ENCODE measurements at regions not wholly inside any gene's neighbourhood (a gene's known extent, or its start where the extent isn't known, plus 50 kb on each side); places are given as distances from the start of the nearest gene placed in this dataset.

DNA sequence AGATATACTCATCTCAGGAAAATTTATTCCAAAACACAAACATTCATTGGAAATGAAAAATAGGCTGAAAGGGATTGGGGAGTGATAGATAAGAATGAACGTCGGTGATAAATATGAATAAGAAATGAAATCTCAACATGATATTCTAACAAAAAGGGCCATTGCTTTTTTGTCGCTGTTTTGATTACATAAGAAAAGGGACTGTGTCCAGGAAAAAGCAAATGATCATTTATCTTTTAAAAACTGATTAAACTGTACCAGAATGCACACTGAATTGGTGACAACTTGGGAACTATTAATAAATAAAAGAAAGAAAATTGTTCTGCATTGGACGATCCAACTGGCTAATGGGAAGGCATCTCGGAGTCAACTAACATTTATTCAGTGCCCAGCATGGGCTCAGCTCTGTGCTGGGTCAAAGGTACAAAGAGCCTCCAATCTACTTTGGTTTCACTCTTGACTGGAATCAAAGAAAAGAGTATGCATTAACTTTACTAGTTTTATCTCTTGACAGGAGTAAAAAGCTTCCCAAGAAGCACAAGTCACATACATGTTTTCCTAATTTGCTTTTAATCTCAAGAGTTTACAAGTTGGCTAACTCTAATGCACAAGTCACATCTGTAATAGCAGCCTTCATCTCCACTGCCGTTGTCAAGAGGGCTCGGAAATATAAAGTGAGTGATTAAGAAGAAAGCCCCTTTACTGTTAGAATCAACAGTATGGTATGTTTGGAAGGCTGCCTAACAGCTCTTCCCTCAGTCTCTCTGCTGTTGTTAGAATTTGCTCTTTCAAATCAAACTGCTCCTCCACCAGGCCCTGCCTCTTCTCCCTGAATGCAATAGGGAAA is 280.0 kb downstream of the IGSF11 start:
- ChIA-PET POLR2A (ENCODE audit: unreplicated experiment) (no interaction called here), CTCF (no interaction called here)

DNA sequence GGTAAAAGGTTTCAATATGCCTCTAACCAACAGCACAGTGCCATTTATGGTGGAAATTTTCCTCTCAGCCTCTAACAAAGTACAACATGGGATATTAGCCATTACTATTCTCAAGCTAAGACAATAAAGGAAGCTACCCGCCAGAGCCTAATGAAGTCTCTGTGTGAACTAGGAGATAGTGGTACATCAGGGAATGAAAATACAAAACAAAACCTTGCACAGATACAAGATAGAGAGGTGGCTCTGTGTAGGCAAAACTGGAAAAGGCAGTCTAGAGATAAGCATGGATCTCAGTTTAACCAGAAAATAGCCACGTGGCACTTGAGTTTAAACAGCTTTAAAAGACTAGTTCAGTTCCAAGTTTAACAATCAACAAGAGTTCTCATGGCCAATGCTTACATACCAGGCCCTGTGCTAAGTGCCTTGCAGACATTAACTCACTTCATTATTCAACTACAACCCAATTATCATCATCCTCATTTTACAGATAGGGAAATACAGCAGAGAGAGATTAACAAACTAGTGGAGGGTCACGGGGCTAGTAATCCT is 279.3 kb downstream of the IGSF11 start:
- Histone ChIP-seq H3K27me3 (ENCODE audit: insufficient read depth, low read depth) (no peaks in the 10 kb centered on the region), H3K4me1 (replicated peaks; ENCODE audit: insufficient read depth) (no peaks in the 10 kb centered on the region), H3K4me2 (no peak overlapping the region), H3K9me2 (ENCODE audit: insufficient read depth) (no peaks in the 10 kb centered on the region), H4K20me1 (ENCODE audit: insufficient read depth) (no peaks in the 10 kb centered on the region), H2AFZ (no peak overlapping the region), H3K9me3 (ENCODE audit: insufficient read depth, low read depth) (no peaks in the 10 kb centered on the region), H3K79me2 (ENCODE audit: low read depth) (no peaks in the 10 kb centered on the region), H3K4me3 (no peak overlapping the region), H3K36me3 (ENCODE audit: low read depth) (no peaks in the 10 kb centered on the region), H3F3A (ENCODE audit: insufficient read depth, low read depth) (no peaks in the 10 kb centered on the region), H3K27ac (no peak overlapping the region)
- CTCF ChIA-PET, result no interaction called here
- DNase-seq, result no peak
- POLR2A ChIA-PET (ENCODE audit: unreplicated experiment), result no interaction called here
- TF ChIP-seq EZH2 (IDR thresholded peaks at IDR 0.05; ENCODE audit: low read depth), result no peak
- TF ChIP-seq, protein P1, sequence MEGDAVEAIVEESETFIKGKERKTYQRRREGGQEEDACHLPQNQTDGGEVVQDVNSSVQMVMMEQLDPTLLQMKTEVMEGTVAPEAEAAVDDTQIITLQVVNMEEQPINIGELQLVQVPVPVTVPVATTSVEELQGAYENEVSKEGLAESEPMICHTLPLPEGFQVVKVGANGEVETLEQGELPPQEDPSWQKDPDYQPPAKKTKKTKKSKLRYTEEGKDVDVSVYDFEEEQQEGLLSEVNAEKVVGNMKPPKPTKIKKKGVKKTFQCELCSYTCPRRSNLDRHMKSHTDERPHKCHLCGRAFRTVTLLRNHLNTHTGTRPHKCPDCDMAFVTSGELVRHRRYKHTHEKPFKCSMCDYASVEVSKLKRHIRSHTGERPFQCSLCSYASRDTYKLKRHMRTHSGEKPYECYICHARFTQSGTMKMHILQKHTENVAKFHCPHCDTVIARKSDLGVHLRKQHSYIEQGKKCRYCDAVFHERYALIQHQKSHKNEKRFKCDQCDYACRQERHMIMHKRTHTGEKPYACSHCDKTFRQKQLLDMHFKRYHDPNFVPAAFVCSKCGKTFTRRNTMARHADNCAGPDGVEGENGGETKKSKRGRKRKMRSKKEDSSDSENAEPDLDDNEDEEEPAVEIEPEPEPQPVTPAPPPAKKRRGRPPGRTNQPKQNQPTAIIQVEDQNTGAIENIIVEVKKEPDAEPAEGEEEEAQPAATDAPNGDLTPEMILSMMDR (conservative IDR thresholded peaks at IDR 0.05), result no peak
- no TSS peak for BruUV-seq (replicated peaks)
- intact Hi-C loops (cut with micrococcal nuclease; ENCODE audit: unreplicated experiment), result no loop called here

More for the DNA sequence above, 280.0 kb downstream of the IGSF11 start:
- Histone ChIP-seq H4K20me1 (ENCODE audit: insufficient read depth) (no peaks in the 10 kb centered on the region), H2AFZ (no peak overlapping the region), H3K9me2 (ENCODE audit: insufficient read depth) (no peaks in the 10 kb centered on the region), H3K4me1 (replicated peaks; ENCODE audit: insufficient read depth) (no peaks in the 10 kb centered on the region), H3K4me2 (no peak overlapping the region), H3F3A (ENCODE audit: insufficient read depth, low read depth) (no peaks in the 10 kb centered on the region), H3K4me3 (no peak overlapping the region), H3K27ac (no peak overlapping the region), H3K79me2 (ENCODE audit: low read depth) (no peaks in the 10 kb centered on the region), H3K9me3 (ENCODE audit: insufficient read depth, low read depth) (no peaks in the 10 kb centered on the region), H3K36me3 (ENCODE audit: low read depth) (no peaks in the 10 kb centered on the region), H3K27me3 (ENCODE audit: insufficient read depth, low read depth) (no peaks in the 10 kb centered on the region)
- no peak for TF ChIP-seq EZH2 (IDR thresholded peaks at IDR 0.05; ENCODE audit: low read depth)
- TF ChIP-seq, protein P1 (conservative IDR thresholded peaks at IDR 0.05), result no peak
- no TSS peak for BruUV-seq (replicated peaks)
- intact Hi-C loops (cut with micrococcal nuclease; ENCODE audit: unreplicated experiment), result no loop called here
- no peak for DNase-seq

DNA sequence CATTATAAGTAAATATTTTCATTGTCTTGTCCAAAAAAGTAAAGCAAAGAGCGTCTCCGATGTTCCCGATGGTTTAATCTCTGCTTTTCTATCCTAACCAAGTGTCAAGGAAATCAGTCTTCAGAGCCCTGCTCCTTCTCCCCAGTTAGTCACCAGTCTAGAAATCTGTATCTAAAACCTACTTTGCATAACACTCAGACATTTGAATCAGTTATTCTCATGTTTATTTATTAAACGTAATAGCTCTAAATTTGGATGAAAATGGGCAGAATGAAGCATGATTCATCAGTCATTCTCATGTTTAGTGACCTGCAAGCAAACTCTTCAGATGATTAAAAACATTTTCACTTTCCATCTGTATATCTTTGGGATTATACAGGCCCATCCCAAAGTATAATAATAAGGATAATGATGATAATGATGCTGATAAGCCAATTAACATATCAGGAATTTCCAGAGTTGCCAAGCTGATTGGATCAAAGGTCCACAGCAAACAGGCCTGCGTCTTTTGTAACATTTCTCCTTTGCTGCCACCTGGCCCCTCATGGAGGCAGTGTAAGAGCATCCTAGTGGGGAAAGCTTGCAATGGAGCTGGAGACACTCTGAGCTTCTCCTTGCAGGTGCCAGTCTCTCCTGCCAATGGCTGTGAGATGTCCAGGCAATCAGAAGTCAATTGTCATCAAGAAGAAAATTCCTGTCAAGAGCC is 273.9 kb downstream of the IGSF11 start:
- ChIA-PET POLR2A (ENCODE audit: unreplicated experiment) (no interaction called here), CTCF (no interaction called here)

More for the DNA sequence above, 273.9 kb downstream of the IGSF11 start:
- no TSS peak for BruUV-seq (replicated peaks)
- intact Hi-C loops (cut with micrococcal nuclease; ENCODE audit: unreplicated experiment), result no loop called here
- Histone ChIP-seq H3K4me3 (no peak overlapping the region), H3K9me2 (ENCODE audit: insufficient read depth) (no peaks in the 10 kb centered on the region), H3F3A (ENCODE audit: insufficient read depth, low read depth) (no peaks in the 10 kb centered on the region), H3K36me3 (ENCODE audit: low read depth) (no peaks in the 10 kb centered on the region), H3K27me3 (ENCODE audit: insufficient read depth, low read depth) (no peaks in the 10 kb centered on the region), H2AFZ (no peak overlapping the region), H3K79me2 (ENCODE audit: low read depth) (no peaks in the 10 kb centered on the region), H3K4me1 (replicated peaks; ENCODE audit: insufficient read depth) (no peaks in the 10 kb centered on the region), H3K9me3 (ENCODE audit: insufficient read depth, low read depth) (no peaks in the 10 kb centered on the region), H3K27ac (no peak overlapping the region), H4K20me1 (ENCODE audit: insufficient read depth) (no peaks in the 10 kb centered on the region), H3K4me2 (no peak overlapping the region)
- no peak for DNase-seq
- TF ChIP-seq EZH2 (IDR thresholded peaks at IDR 0.05; ENCODE audit: low read depth), result no peak
- TF ChIP-seq, protein P1 (conservative IDR thresholded peaks at IDR 0.05), result no peak

All from PC-9 (cell line).